GM13977 (cell line): ENCODE measurements at regions not wholly inside any gene's neighbourhood (a gene's known extent, or its start where the extent isn't known, plus 50 kb on each side); places are given as distances from the start of the nearest gene placed in this dataset.

ENCODE experiments used
- DNase-seq: peaks from one replicate; pipeline ENCODE4 v3.0.0; 2012; ENCODE audit warnings: low spot score
- CTCF ChIP-seq: IDR thresholded peaks from 2 replicates; pipeline ENCODE4 v1.5.1; 2012; ENCODE audit warnings: mild to moderate bottlenecking, control low read depth; ENCODE audit not compliant: insufficient read depth; ENCODE audit errors: extremely low read depth, missing control alignments
- in situ Hi-C: fragments of 300-500 bp; cut with MboI; formaldehyde crosslinking; loops from one replicate; pipeline ENCODE4 v1.12.0; 2022; ENCODE audit warnings: low sequenced_read_pairs, low pct_unique_long_range_greater_than_20kb, mixed read lengths, inconsistent platforms; ENCODE audit not compliant: unreplicated experiment

- DNase-seq: no peak
- in situ Hi-C loops: no loop called here
- TF ChIP-seq CTCF: no peak
These were observed 817.8 kb downstream of the LRFN5 start for GRCh38 chr14:42424501-42424900.

- TF ChIP-seq CTCF: no peak
- in situ Hi-C loops: no loop called here
- DNase-seq: no peak
These were observed 814.9 kb downstream of the LRFN5 start for GRCh38 chr14:42421377-42422078.

- DNase-seq: no peak
- in situ Hi-C loops: no loop called here
- no peak for TF ChIP-seq CTCF
These were observed 813.4 kb downstream of the LRFN5 start for GRCh38 chr14:42420071-42420470.

- no peak for DNase-seq
- in situ Hi-C loops: no loop called here
- TF ChIP-seq CTCF: no peak
These were observed 800.5 kb downstream of the LRFN5 start for GRCh38 chr14:42407153-42407552.

GRCh38 chr14:42391146-42391834 is 784.6 kb downstream of the LRFN5 start:
- in situ Hi-C loops: no loop called here
- no peak for DNase-seq
- TF ChIP-seq CTCF: no peak

- no peak for DNase-seq
- TF ChIP-seq CTCF: no peak
- in situ Hi-C loops: no loop called here
These were observed 772.2 kb downstream of the LRFN5 start for GRCh38 chr14:42378880-42379279.
